ENCODE measurements at regions not wholly inside any gene's neighbourhood (a gene's known extent, or its start where the extent isn't known, plus 50 kb on each side); places are given as distances from the start of the nearest gene placed in this dataset.
"Not testable (repeated sequence)": the region's sequence is repeated elsewhere in the genome, so short reads cannot be mapped to it uniquely, and the experiment has no call there.

GRCh38 chr16:29315046-29315445, 91.5 kb downstream of the NPIPB11 start:
- no peaks in the 10 kb centered on the region for H3K36me3 ChIP-seq (ENCODE audit: insufficient read depth, low read length)
- no peak overlapping the region for H3K9ac ChIP-seq (ENCODE audit: low read length)
- H3K9me3 ChIP-seq (ENCODE audit: low read length) = no peaks in the 10 kb centered on the region
- H3K4me1 ChIP-seq (ENCODE audit: insufficient read depth, low read length) = no peaks in the 10 kb centered on the region
- H3K4me3 ChIP-seq (ENCODE audit: low read depth in 1 of 2, low read length in 2 of 2) = no peak overlapping the region
- no peak overlapping the region for H3K27ac ChIP-seq (ENCODE audit: low read depth, low read length)
- no peaks in the 10 kb centered on the region for H3K27me3 ChIP-seq (ENCODE audit: control insufficient read depth in 1 of 2, insufficient read depth in 2 of 2, low read length in 2 of 2)

GRCh38 chr16:29314292-29314934, 92.1 kb downstream of the NPIPB11 start:
- Histone ChIP-seq H3K27me3 (ENCODE audit: control insufficient read depth in 1 of 2, insufficient read depth in 2 of 2, low read length in 2 of 2) (no peaks in the 10 kb centered on the region), H3K4me1 (ENCODE audit: insufficient read depth, low read length) (no peaks in the 10 kb centered on the region), H3K9me3 (ENCODE audit: low read length) (no peaks in the 10 kb centered on the region), H3K4me3 (ENCODE audit: low read depth in 1 of 2, low read length in 2 of 2) (no peak overlapping the region), H3K9ac (ENCODE audit: low read length) (no peak overlapping the region), H3K27ac (ENCODE audit: low read depth, low read length) (no peak overlapping the region), H3K36me3 (ENCODE audit: insufficient read depth, low read length) (no peaks in the 10 kb centered on the region)

GRCh38 chr16:29313559-29314048, 92.9 kb downstream of the NPIPB11 start:
- no peaks in the 10 kb centered on the region for H3K4me1 ChIP-seq (ENCODE audit: insufficient read depth, low read length)
- H3K27me3 ChIP-seq (ENCODE audit: control insufficient read depth in 1 of 2, insufficient read depth in 2 of 2, low read length in 2 of 2) = no peaks in the 10 kb centered on the region
- H3K9ac ChIP-seq (ENCODE audit: low read length) = no peak overlapping the region
- no peaks in the 10 kb centered on the region for H3K36me3 ChIP-seq (ENCODE audit: insufficient read depth, low read length)
- no peak overlapping the region for H3K27ac ChIP-seq (ENCODE audit: low read depth, low read length)
- H3K4me3 ChIP-seq (ENCODE audit: low read depth in 1 of 2, low read length in 2 of 2) = no peak overlapping the region
- no peaks in the 10 kb centered on the region for H3K9me3 ChIP-seq (ENCODE audit: low read length)

- H3K4me3 ChIP-seq (ENCODE audit: low read depth in 1 of 2, low read length in 2 of 2) = no peak overlapping the region
- H3K27me3 ChIP-seq (ENCODE audit: control insufficient read depth in 1 of 2, insufficient read depth in 2 of 2, low read length in 2 of 2) = no peaks in the 10 kb centered on the region
- no peaks in the 10 kb centered on the region for H3K9me3 ChIP-seq (ENCODE audit: low read length)
- no peaks in the 10 kb centered on the region for H3K4me1 ChIP-seq (ENCODE audit: insufficient read depth, low read length)
- no peaks in the 10 kb centered on the region for H3K36me3 ChIP-seq (ENCODE audit: insufficient read depth, low read length)
- H3K9ac ChIP-seq (ENCODE audit: low read length) = no peak overlapping the region
- H3K27ac ChIP-seq (ENCODE audit: low read depth, low read length) = no peak overlapping the region
Measured at GRCh38 chr16:29312835-29313558, 93.5 kb downstream of the NPIPB11 start.

- not testable (repeated sequence) for H3K9ac ChIP-seq (ENCODE audit: low read length); H3K4me1 ChIP-seq (ENCODE audit: insufficient read depth, low read length); H3K9me3 ChIP-seq (ENCODE audit: low read length); H3K27ac ChIP-seq (ENCODE audit: low read depth, low read length); H3K27me3 ChIP-seq (ENCODE audit: control insufficient read depth in 1 of 2, insufficient read depth in 2 of 2, low read length in 2 of 2); H3K36me3 ChIP-seq (ENCODE audit: insufficient read depth, low read length); H3K4me3 ChIP-seq (ENCODE audit: low read depth in 1 of 2, low read length in 2 of 2)
Measured at GRCh38 chr16:29312345-29312675, 94.2 kb downstream of the NPIPB11 start.

- Histone ChIP-seq H3K27me3 (ENCODE audit: control insufficient read depth in 1 of 2, insufficient read depth in 2 of 2, low read length in 2 of 2) (no peaks in the 10 kb centered on the region), H3K9ac (ENCODE audit: low read length) (no peak overlapping the region), H3K36me3 (ENCODE audit: insufficient read depth, low read length) (no peaks in the 10 kb centered on the region), H3K27ac (ENCODE audit: low read depth, low read length) (no peak overlapping the region), H3K4me1 (ENCODE audit: insufficient read depth, low read length) (peaks cover 7% of the 10 kb centered on the region), H3K9me3 (ENCODE audit: low read length) (no peaks in the 10 kb centered on the region), H3K4me3 (ENCODE audit: low read depth in 1 of 2, low read length in 2 of 2) (no peak overlapping the region)
Measured at GRCh38 chr16:29311461-29312344, 94.8 kb downstream of the NPIPB11 start.

GRCh38 chr16:29310852-29311314, 95.6 kb downstream of the NPIPB11 start:
- H3K4me1 ChIP-seq (ENCODE audit: insufficient read depth, low read length) = peaks cover 7% of the 10 kb centered on the region
- H3K27ac ChIP-seq (ENCODE audit: low read depth, low read length) = no peak overlapping the region
- H3K9ac ChIP-seq (ENCODE audit: low read length) = no peak overlapping the region
- H3K9me3 ChIP-seq (ENCODE audit: low read length) = no peaks in the 10 kb centered on the region
- no peaks in the 10 kb centered on the region for H3K27me3 ChIP-seq (ENCODE audit: control insufficient read depth in 1 of 2, insufficient read depth in 2 of 2, low read length in 2 of 2)
- H3K4me3 ChIP-seq (ENCODE audit: low read depth in 1 of 2, low read length in 2 of 2) = no peak overlapping the region
- no peaks in the 10 kb centered on the region for H3K36me3 ChIP-seq (ENCODE audit: insufficient read depth, low read length)

GRCh38 chr16:29310243-29310642, 96.3 kb downstream of the NPIPB11 start:
- not testable (repeated sequence) for H3K4me3 ChIP-seq (ENCODE audit: low read depth in 1 of 2, low read length in 2 of 2); H3K9me3 ChIP-seq (ENCODE audit: low read length); H3K4me1 ChIP-seq (ENCODE audit: insufficient read depth, low read length); H3K27me3 ChIP-seq (ENCODE audit: control insufficient read depth in 1 of 2, insufficient read depth in 2 of 2, low read length in 2 of 2); H3K9ac ChIP-seq (ENCODE audit: low read length); H3K27ac ChIP-seq (ENCODE audit: low read depth, low read length); H3K36me3 ChIP-seq (ENCODE audit: insufficient read depth, low read length)

GRCh38 chr16:29309601-29310000, 96.9 kb downstream of the NPIPB11 start:
- H3K27me3 ChIP-seq (ENCODE audit: control insufficient read depth in 1 of 2, insufficient read depth in 2 of 2, low read length in 2 of 2); H3K36me3 ChIP-seq (ENCODE audit: insufficient read depth, low read length); H3K9me3 ChIP-seq (ENCODE audit: low read length); H3K4me3 ChIP-seq (ENCODE audit: low read depth in 1 of 2, low read length in 2 of 2); H3K4me1 ChIP-seq (ENCODE audit: insufficient read depth, low read length); H3K9ac ChIP-seq (ENCODE audit: low read length); H3K27ac ChIP-seq (ENCODE audit: low read depth, low read length): not testable (repeated sequence)

- no peak overlapping the region for H3K9ac ChIP-seq (ENCODE audit: low read length)
- H3K4me3 ChIP-seq (ENCODE audit: low read depth in 1 of 2, low read length in 2 of 2) = no peak overlapping the region
- peaks cover 7% of the 10 kb centered on the region for H3K4me1 ChIP-seq (ENCODE audit: insufficient read depth, low read length)
Measured at GRCh38 chr16:29308644-29309546, 97.6 kb downstream of the NPIPB11 start.

More at GRCh38 chr16:29308644-29309546, 97.6 kb downstream of the NPIPB11 start:
- no peak overlapping the region for H3K27ac ChIP-seq (ENCODE audit: low read depth, low read length)
- no peaks in the 10 kb centered on the region for H3K27me3 ChIP-seq (ENCODE audit: control insufficient read depth in 1 of 2, insufficient read depth in 2 of 2, low read length in 2 of 2)
- H3K36me3 ChIP-seq (ENCODE audit: insufficient read depth, low read length) = no peaks in the 10 kb centered on the region
- no peaks in the 10 kb centered on the region for H3K9me3 ChIP-seq (ENCODE audit: low read length)

Measured in muscle layer of colon (tissue), 2 donors.